ENCODE measurements at regions not wholly inside any gene's neighbourhood (a gene's known extent, or its start where the extent isn't known, plus 50 kb on each side); places are given as distances from the start of the nearest gene placed in this dataset.
A peak's percentile ranks its signal among the peaks of the same experiment; 100 is the strongest.

DNA sequence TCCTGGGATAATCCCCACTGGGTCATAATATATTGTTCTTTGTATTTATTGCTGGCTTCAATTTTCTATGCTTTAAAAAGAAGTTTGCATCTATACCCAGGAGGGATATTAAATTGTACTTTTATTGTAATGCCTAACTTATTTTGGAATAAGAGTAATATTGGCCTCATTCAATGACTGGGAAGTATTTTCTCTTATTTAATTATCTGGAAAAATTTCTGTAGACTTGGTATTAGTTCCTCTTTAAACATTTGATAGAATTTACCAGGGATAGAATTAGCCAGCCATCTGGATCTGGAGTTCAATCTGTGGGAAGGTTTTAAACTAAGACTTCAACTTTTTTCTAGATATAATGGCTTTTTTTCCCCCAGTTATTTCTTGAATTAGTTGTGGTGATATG, 115.2 kb upstream of the ZNF32 start:
- no peak overlapping the region for H3K4me3 ChIP-seq (ENCODE audit: low read length in 2 of 2)
- no peak overlapping the region for H3K23ac ChIP-seq (ENCODE audit: low read depth, low read length, poor library complexity)
- no peak overlapping the region for H2BK15ac ChIP-seq (ENCODE audit: low read length)
- H3K27me3 ChIP-seq (ENCODE audit: control insufficient read depth in 3 of 3, insufficient read depth in 3 of 3, low read depth in 1 of 3, low read length in 3 of 3): no peaks in the 10 kb centered on the region
- H2AK5ac ChIP-seq (ENCODE audit: low read depth, low read length): no peak overlapping the region
- H3K9ac ChIP-seq (ENCODE audit: low read depth, low read length, poor library complexity): no peak overlapping the region
- H3K18ac ChIP-seq (ENCODE audit: low read length): no peak overlapping the region
- no peak overlapping the region for H2BK12ac ChIP-seq (ENCODE audit: low read length)
- H3K36me3 ChIP-seq (replicated peaks in 1 of 2; ENCODE audit: control insufficient read depth in 2 of 2, insufficient read depth in 2 of 2, low read length in 2 of 2): no peaks in the 10 kb centered on the region
- no peaks in the 10 kb centered on the region for H3K9me3 ChIP-seq (replicated peaks in 1 of 2; ENCODE audit: control insufficient read depth in 2 of 2, insufficient read depth in 1 of 2, low read depth in 1 of 2, low read length in 2 of 2)
- no peak overlapping the region for H2BK120ac ChIP-seq (ENCODE audit: low read depth, low read length)
- no peaks in the 10 kb centered on the region for H3K4me1 ChIP-seq (ENCODE audit: control insufficient read depth in 2 of 2, insufficient read depth in 1 of 2, low read depth in 1 of 2, low read length in 2 of 2)
- H3K79me1 ChIP-seq (ENCODE audit: low read depth, low read length): no peaks in the 10 kb centered on the region
- no peak overlapping the region for H3K27ac ChIP-seq (replicated peaks; ENCODE audit: low read length)
- H4K91ac ChIP-seq (ENCODE audit: low read depth, low read length, poor library complexity): no peak overlapping the region
- H3K4me2 ChIP-seq (ENCODE audit: insufficient read depth, low read length, poor library complexity, severe bottlenecking): no peak overlapping the region
- no peak for DNase-seq (ENCODE audit: low spot score)
- no peak overlapping the region for H4K8ac ChIP-seq (ENCODE audit: low read depth, low read length)
- no peak overlapping the region for H2BK5ac ChIP-seq (ENCODE audit: low read length)
- H3K14ac ChIP-seq (ENCODE audit: low read length): no peak overlapping the region
- no peak overlapping the region for H3K4ac ChIP-seq (ENCODE audit: low read length)
- no peak overlapping the region for H2AFZ ChIP-seq (ENCODE audit: low read length)

DNA sequence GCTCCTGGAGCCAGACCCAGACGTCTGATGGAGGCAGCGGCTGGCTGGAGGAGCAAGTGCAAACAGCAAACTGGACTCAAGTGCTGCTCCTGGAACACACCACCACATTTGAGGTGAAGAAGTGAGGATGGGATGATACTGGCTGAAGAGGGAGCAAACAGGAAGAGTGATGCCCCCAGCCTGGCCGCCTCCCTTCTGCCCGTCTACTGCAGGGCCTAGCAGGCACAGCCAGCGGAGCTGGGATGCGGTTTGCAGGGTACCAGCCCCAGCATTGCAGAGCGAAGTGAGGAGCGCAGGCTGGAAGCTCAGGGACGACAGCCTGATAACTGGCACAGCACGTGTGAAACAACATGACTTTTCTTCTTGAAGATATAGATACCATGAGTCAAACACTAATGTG, 111.8 kb upstream of the ZNF32 start:
- H2BK120ac ChIP-seq (ENCODE audit: low read depth, low read length): no peak overlapping the region
- H2AFZ ChIP-seq (ENCODE audit: low read length): no peak overlapping the region
- no peaks in the 10 kb centered on the region for H3K36me3 ChIP-seq (replicated peaks in 1 of 2; ENCODE audit: control insufficient read depth in 2 of 2, insufficient read depth in 2 of 2, low read length in 2 of 2)
- H3K18ac ChIP-seq (ENCODE audit: low read length): peak overlapping the region; percentile 59
- H3K79me1 ChIP-seq (ENCODE audit: low read depth, low read length): no peaks in the 10 kb centered on the region
- H3K27me3 ChIP-seq (ENCODE audit: control insufficient read depth in 3 of 3, insufficient read depth in 3 of 3, low read depth in 1 of 3, low read length in 3 of 3): no peaks in the 10 kb centered on the region
- H3K9me3 ChIP-seq (replicated peaks in 1 of 2; ENCODE audit: control insufficient read depth in 2 of 2, insufficient read depth in 1 of 2, low read depth in 1 of 2, low read length in 2 of 2): no peaks in the 10 kb centered on the region
- H3K23ac ChIP-seq (ENCODE audit: low read depth, low read length, poor library complexity): no peak overlapping the region
- H2BK15ac ChIP-seq (ENCODE audit: low read length): no peak overlapping the region
- WGBS, 2 donors (ENCODE audit: extremely low coverage in 2 of 2, insufficient read length in 2 of 2, insufficient replicate concordance in 1 of 2): no CpG with 5 or more reads among the region's 10 CpGs
- no peak overlapping the region for H2BK12ac ChIP-seq (ENCODE audit: low read length)
- no peak overlapping the region for H4K8ac ChIP-seq (ENCODE audit: low read depth, low read length)
- no peak overlapping the region for H3K4me3 ChIP-seq (ENCODE audit: low read length in 2 of 2)
- no peak for DNase-seq (ENCODE audit: low spot score)
- H2AK5ac ChIP-seq (ENCODE audit: low read depth, low read length): no peak overlapping the region
- H3K4me1 ChIP-seq (ENCODE audit: control insufficient read depth in 2 of 2, insufficient read depth in 1 of 2, low read depth in 1 of 2, low read length in 2 of 2): no peaks in the 10 kb centered on the region
- no peak overlapping the region for H2BK5ac ChIP-seq (ENCODE audit: low read length)
- H3K14ac ChIP-seq (ENCODE audit: low read length): peak overlapping the region; percentile 39
- H3K27ac ChIP-seq (replicated peaks; ENCODE audit: low read length): no peak overlapping the region
- H3K9ac ChIP-seq (ENCODE audit: low read depth, low read length, poor library complexity): no peak overlapping the region
- no peak overlapping the region for H3K4me2 ChIP-seq (ENCODE audit: insufficient read depth, low read length, poor library complexity, severe bottlenecking)
- no peak overlapping the region for H4K91ac ChIP-seq (ENCODE audit: low read depth, low read length, poor library complexity)
- no peak overlapping the region for H3K4ac ChIP-seq (ENCODE audit: low read length)

DNA sequence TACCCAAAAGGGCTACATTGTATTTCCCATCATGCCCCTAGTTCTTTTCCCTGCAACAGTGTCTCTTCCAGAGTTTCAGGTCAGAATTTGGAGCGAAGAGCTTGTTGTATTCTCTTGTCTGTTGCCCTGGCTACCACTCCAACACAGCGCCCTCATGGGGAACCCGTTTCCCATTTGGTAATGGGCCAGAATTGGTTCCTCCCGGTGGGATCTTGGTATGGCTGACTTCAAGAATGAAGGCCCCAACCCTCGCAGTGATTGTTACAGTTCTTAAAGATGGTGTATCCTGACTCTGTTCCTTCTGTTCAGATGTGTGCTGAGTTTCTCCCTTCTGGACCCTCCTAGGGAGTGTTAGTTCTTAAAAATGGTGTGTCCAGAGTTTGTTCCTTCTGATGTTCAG, 110.5 kb upstream of the ZNF32 start:
- no peak overlapping the region for H3K4me3 ChIP-seq (ENCODE audit: low read length in 2 of 2)
- no peak overlapping the region for H4K91ac ChIP-seq (ENCODE audit: low read depth, low read length, poor library complexity)
- H2BK12ac ChIP-seq (ENCODE audit: low read length): no peak overlapping the region
- no peak overlapping the region for H2BK5ac ChIP-seq (ENCODE audit: low read length)
- no peaks in the 10 kb centered on the region for H3K79me1 ChIP-seq (ENCODE audit: low read depth, low read length)
- no peak overlapping the region for H3K9ac ChIP-seq (ENCODE audit: low read depth, low read length, poor library complexity)
- H2AK5ac ChIP-seq (ENCODE audit: low read depth, low read length): no peak overlapping the region
- H3K4me2 ChIP-seq (ENCODE audit: insufficient read depth, low read length, poor library complexity, severe bottlenecking): no peak overlapping the region
- H3K4me1 ChIP-seq (ENCODE audit: control insufficient read depth in 2 of 2, insufficient read depth in 1 of 2, low read depth in 1 of 2, low read length in 2 of 2): no peaks in the 10 kb centered on the region
- H4K8ac ChIP-seq (ENCODE audit: low read depth, low read length): no peak overlapping the region
- no peak overlapping the region for H3K23ac ChIP-seq (ENCODE audit: low read depth, low read length, poor library complexity)
- H3K4ac ChIP-seq (ENCODE audit: low read length): no peak overlapping the region
- H3K9me3 ChIP-seq (replicated peaks in 1 of 2; ENCODE audit: control insufficient read depth in 2 of 2, insufficient read depth in 1 of 2, low read depth in 1 of 2, low read length in 2 of 2): no peaks in the 10 kb centered on the region
- no peak for DNase-seq (ENCODE audit: low spot score)
- H2BK120ac ChIP-seq (ENCODE audit: low read depth, low read length): no peak overlapping the region
- no peak overlapping the region for H2AFZ ChIP-seq (ENCODE audit: low read length)
- H3K27me3 ChIP-seq (ENCODE audit: control insufficient read depth in 3 of 3, insufficient read depth in 3 of 3, low read depth in 1 of 3, low read length in 3 of 3): no peaks in the 10 kb centered on the region
- WGBS, 2 donors (ENCODE audit: extremely low coverage in 2 of 2, insufficient read length in 2 of 2, insufficient replicate concordance in 1 of 2): no CpG with 5 or more reads among the region's 5 CpGs
- H3K36me3 ChIP-seq (replicated peaks in 1 of 2; ENCODE audit: control insufficient read depth in 2 of 2, insufficient read depth in 2 of 2, low read length in 2 of 2): no peaks in the 10 kb centered on the region
- H2BK15ac ChIP-seq (ENCODE audit: low read length): no peak overlapping the region
- H3K18ac ChIP-seq (ENCODE audit: low read length): no peak overlapping the region
- no peak overlapping the region for H3K14ac ChIP-seq (ENCODE audit: low read length)
- H3K27ac ChIP-seq (replicated peaks; ENCODE audit: low read length): no peak overlapping the region

DNA sequence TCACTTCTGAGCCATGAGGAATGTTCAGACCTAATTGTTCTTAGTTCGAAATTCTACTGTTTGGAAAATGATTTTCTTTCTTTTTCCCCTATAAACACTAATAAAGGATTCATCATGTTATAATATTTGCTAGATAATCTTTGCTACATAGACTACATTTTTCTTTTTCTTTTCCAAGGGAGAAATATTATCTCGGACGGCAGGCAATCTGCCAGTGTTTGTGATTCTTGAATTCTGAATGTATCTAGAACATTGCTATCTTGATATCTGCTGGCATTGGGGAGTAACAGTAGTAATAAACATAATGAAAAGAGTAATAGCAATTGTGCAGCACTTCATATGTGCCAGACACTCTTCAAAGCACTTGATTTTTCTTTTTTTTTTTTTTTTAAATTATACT, 107.7 kb upstream of the ZNF32 start:
- Histone ChIP-seq H3K9ac (ENCODE audit: low read depth, low read length, poor library complexity) (no peak overlapping the region), H3K4ac (ENCODE audit: low read length) (no peak overlapping the region), H3K9me3 (replicated peaks in 1 of 2; ENCODE audit: control insufficient read depth in 2 of 2, insufficient read depth in 1 of 2, low read depth in 1 of 2, low read length in 2 of 2) (no peaks in the 10 kb centered on the region), H2BK15ac (ENCODE audit: low read length) (no peak overlapping the region), H3K4me3 (ENCODE audit: low read length in 2 of 2) (no peak overlapping the region), H3K36me3 (replicated peaks in 1 of 2; ENCODE audit: control insufficient read depth in 2 of 2, insufficient read depth in 2 of 2, low read length in 2 of 2) (no peaks in the 10 kb centered on the region), H2AK5ac (ENCODE audit: low read depth, low read length) (no peak overlapping the region), H2BK120ac (ENCODE audit: low read depth, low read length) (no peak overlapping the region), H3K14ac (ENCODE audit: low read length) (no peak overlapping the region), H3K27ac (replicated peaks; ENCODE audit: low read length) (no peak overlapping the region), H3K27me3 (ENCODE audit: control insufficient read depth in 3 of 3, insufficient read depth in 3 of 3, low read depth in 1 of 3, low read length in 3 of 3) (no peaks in the 10 kb centered on the region), H3K4me1 (ENCODE audit: control insufficient read depth in 2 of 2, insufficient read depth in 1 of 2, low read depth in 1 of 2, low read length in 2 of 2) (no peaks in the 10 kb centered on the region), H2BK12ac (ENCODE audit: low read length) (no peak overlapping the region), H4K8ac (ENCODE audit: low read depth, low read length) (no peak overlapping the region), H3K79me1 (ENCODE audit: low read depth, low read length) (no peaks in the 10 kb centered on the region), H3K18ac (ENCODE audit: low read length) (no peak overlapping the region), H3K4me2 (ENCODE audit: insufficient read depth, low read length, poor library complexity, severe bottlenecking) (no peak overlapping the region), H4K91ac (ENCODE audit: low read depth, low read length, poor library complexity) (no peak overlapping the region), H3K23ac (ENCODE audit: low read depth, low read length, poor library complexity) (no peak overlapping the region), H2BK5ac (ENCODE audit: low read length) (no peak overlapping the region), H2AFZ (ENCODE audit: low read length) (no peak overlapping the region)
- no CpG with 5 or more reads among the region's 3 CpGs for WGBS, 2 donors (ENCODE audit: extremely low coverage in 2 of 2, insufficient read length in 2 of 2, insufficient replicate concordance in 1 of 2)
- no peak for DNase-seq (ENCODE audit: low spot score)
